MM.1S (cell line): ENCODE measurements at regions not wholly inside any gene's neighbourhood (a gene's known extent, or its start where the extent isn't known, plus 50 kb on each side); places are given as distances from the start of the nearest gene placed in this dataset.
"Not testable (repeated sequence)": the region's sequence is repeated elsewhere in the genome, so short reads cannot be mapped to it uniquely, and the experiment has no call there.

Experiments used
- DNase-seq: peaks from one replicate; pipeline ENCODE4 v3.0.0-alpha.2; 2015
- H2AFZ ChIP-seq: fragments of 300-600 bp; sonication (generic); 2 replicates; pipeline ENCODE4 v1.6.0; 2016; ENCODE audit warnings: antibody characterized with exemption, low read length
- H3F3A ChIP-seq: fragments of 300-600 bp; sonication (generic); 2 replicates; pipeline ENCODE4 v1.6.1; 2016; ENCODE audit warnings: mild to moderate bottlenecking, antibody characterized with exemption, low read length, moderate library complexity, mixed read lengths; ENCODE audit not compliant: insufficient read depth
- H3K27ac ChIP-seq: fragments of 300-600 bp; sonication (generic); 2 replicates; pipeline ENCODE4 v1.5.1; 2016; ENCODE audit warnings: mild to moderate bottlenecking, low read length
- H3K27me3 ChIP-seq: fragments of 300-600 bp; sonication (generic); replicated peaks from 2 replicates; pipeline ENCODE4 v1.6.0; 2016; ENCODE audit warnings: low read length; ENCODE audit not compliant: insufficient read depth
- H3K36me3 ChIP-seq: fragments of 300-600 bp; sonication (generic); replicated peaks from 2 replicates; pipeline ENCODE4 v1.6.1; 2016; ENCODE audit warnings: mild to moderate bottlenecking, low read length, mixed read lengths; ENCODE audit not compliant: insufficient read depth
- H3K4me1 ChIP-seq: fragments of 300-600 bp; sonication (generic); 2 replicates; pipeline ENCODE4 v1.6.1; 2016; ENCODE audit warnings: low read length, mixed read lengths
- H3K4me2 ChIP-seq: fragments of 300-600 bp; sonication (generic); 2 replicates; pipeline ENCODE4 v1.6.0; 2016; ENCODE audit warnings: low read depth, low read length
- H3K4me3 ChIP-seq: fragments of 300-600 bp; sonication (generic); 2 replicates; pipeline ENCODE4 v1.5.1; 2016; ENCODE audit warnings: low read length, mixed read lengths
- H3K79me2 ChIP-seq: fragments of 300-600 bp; sonication (generic); 2 replicates; pipeline ENCODE4 v1.6.1; 2016; ENCODE audit warnings: mixed run types, low read length, mixed read lengths
- H3K9ac ChIP-seq: fragments of 300-600 bp; sonication (generic); 2 replicates; pipeline ENCODE4 v1.6.1; 2016; ENCODE audit warnings: low read length, mixed read lengths
- H3K9me2 ChIP-seq: fragments of 300-600 bp; sonication (generic); replicated peaks from 2 replicates; pipeline ENCODE4 v1.6.1; 2016; ENCODE audit warnings: mild to moderate bottlenecking, low read length, mixed read lengths; ENCODE audit not compliant: insufficient read depth
- H3K9me3 ChIP-seq: fragments of 300-600 bp; sonication (generic); replicated peaks from 2 replicates; pipeline ENCODE4 v1.6.1; 2016; ENCODE audit warnings: mild to moderate bottlenecking, low read length, mixed read lengths; ENCODE audit not compliant: insufficient read depth
- H4K20me1 ChIP-seq: fragments of 300-600 bp; sonication (generic); 2 replicates; pipeline ENCODE4 v1.6.1; 2016; ENCODE audit warnings: mild to moderate bottlenecking, low read length, moderate library complexity, mixed read lengths; ENCODE audit not compliant: insufficient read depth

DNA sequence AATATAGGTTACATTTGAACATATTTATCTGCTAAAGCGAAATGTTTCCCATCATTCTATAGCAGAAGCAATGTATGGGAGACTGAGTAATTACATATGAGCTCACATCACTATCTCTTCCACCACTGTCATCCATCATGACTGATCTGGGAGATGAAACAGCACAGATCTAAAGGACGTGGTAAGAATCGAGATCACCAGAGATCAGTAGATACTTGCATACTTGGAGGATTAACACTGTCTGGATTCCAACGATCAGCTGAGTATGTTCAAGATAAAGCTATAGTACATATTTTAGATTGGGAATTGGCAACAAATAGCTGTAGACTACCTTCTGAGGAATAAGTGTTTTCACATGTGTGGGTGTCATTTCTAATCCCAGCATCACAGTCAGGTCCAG is 94.6 kb downstream of the FOXD4L6 start:
- H3K9me3 ChIP-seq, H3K4me2 ChIP-seq, H3K4me1 ChIP-seq, H3K79me2 ChIP-seq, H3K27ac ChIP-seq, H3K36me3 ChIP-seq, H3K9ac ChIP-seq, DNase-seq, H4K20me1 ChIP-seq, H3K4me3 ChIP-seq, H3K9me2 ChIP-seq, H2AFZ ChIP-seq, H3F3A ChIP-seq, H3K27me3 ChIP-seq: not testable (repeated sequence)

DNA sequence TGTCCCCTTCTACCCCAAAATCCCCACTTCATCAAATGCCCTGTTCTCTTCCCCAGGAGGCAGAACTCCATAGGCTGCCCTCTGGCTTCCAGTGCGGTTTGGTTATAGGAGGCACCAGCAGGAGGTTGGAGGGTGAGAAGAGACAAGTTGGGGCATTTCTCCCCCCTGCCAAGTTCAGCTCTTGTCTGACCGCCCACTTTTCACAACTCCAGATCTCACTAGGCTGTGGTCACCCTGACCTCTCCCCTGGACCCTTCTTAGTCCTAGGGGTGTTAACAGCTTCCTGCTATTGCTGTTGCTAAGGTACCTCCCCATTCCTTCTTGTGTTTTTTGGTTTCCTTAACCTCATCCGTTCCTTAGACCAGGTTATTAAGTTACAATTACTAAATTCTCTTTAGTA is 95.1 kb downstream of the FOXD4L6 start:
- H3F3A ChIP-seq, H3K27me3 ChIP-seq, H3K36me3 ChIP-seq, H4K20me1 ChIP-seq, H3K4me1 ChIP-seq, H3K4me2 ChIP-seq, H3K4me3 ChIP-seq, H3K9me3 ChIP-seq, H3K27ac ChIP-seq, H3K9me2 ChIP-seq, H3K9ac ChIP-seq, DNase-seq, H3K79me2 ChIP-seq, H2AFZ ChIP-seq: not testable (repeated sequence)

DNA sequence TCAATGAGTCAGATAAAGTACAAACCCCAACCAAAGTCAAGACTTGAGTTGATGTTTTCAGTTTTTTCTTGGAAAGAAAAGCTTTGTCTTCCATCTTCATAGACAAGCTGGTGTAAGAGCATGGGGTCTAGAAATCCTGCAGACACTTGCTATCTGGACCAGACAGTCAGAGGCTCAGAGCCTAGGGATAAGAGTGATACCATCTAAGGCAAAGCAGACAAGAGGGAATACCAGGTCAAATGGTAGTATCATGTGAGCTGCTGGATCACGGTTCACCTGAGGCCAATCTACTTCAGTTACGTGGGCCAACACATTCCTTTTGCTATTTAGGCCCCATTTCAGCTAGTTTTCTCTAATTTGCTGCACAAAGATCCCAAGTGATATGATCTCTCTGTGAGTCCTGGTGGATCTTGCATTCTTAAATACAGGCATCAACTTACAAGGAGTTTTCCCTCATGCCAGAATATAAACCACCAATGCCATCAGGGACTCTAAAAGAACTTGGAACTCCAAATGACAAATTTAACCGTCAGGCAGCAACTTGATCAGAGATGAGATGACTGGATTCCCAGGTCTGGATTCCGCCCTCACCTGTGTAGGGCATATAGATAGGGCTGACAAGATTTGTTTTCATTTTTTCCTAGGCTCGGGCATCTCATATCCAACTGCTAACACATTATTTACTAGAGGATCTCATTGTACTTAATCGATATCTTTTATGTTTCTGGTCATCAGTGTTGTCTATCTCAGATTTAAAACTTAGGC is 101.4 kb downstream of the FOXD4L6 start:
- H3K4me2 ChIP-seq, H3K27me3 ChIP-seq, H3K36me3 ChIP-seq, H3K4me1 ChIP-seq, H3K9ac ChIP-seq, H3K9me2 ChIP-seq, H3K79me2 ChIP-seq, H2AFZ ChIP-seq, H4K20me1 ChIP-seq, H3K9me3 ChIP-seq, H3F3A ChIP-seq, DNase-seq, H3K27ac ChIP-seq, H3K4me3 ChIP-seq: not testable (repeated sequence)

GRCh38 chr9:41022365-41022764 is 106.1 kb downstream of the FOXD4L6 start:
- H3K4me3 ChIP-seq, H3K4me1 ChIP-seq, H3K4me2 ChIP-seq, DNase-seq, H3K79me2 ChIP-seq, H2AFZ ChIP-seq, H3K27ac ChIP-seq, H3K9me3 ChIP-seq, H3K27me3 ChIP-seq, H3F3A ChIP-seq, H3K9ac ChIP-seq, H4K20me1 ChIP-seq, H3K36me3 ChIP-seq, H3K9me2 ChIP-seq: not testable (repeated sequence)

- not testable (repeated sequence) for H4K20me1 ChIP-seq, H3K9ac ChIP-seq, H3K4me3 ChIP-seq, H3K27ac ChIP-seq, H3F3A ChIP-seq, H3K79me2 ChIP-seq, H3K9me2 ChIP-seq, DNase-seq, H2AFZ ChIP-seq, H3K27me3 ChIP-seq, H3K4me1 ChIP-seq, H3K36me3 ChIP-seq, H3K4me2 ChIP-seq, H3K9me3 ChIP-seq
These were observed 108.5 kb downstream of the FOXD4L6 start for GRCh38 chr9:41019858-41020562.

DNA sequence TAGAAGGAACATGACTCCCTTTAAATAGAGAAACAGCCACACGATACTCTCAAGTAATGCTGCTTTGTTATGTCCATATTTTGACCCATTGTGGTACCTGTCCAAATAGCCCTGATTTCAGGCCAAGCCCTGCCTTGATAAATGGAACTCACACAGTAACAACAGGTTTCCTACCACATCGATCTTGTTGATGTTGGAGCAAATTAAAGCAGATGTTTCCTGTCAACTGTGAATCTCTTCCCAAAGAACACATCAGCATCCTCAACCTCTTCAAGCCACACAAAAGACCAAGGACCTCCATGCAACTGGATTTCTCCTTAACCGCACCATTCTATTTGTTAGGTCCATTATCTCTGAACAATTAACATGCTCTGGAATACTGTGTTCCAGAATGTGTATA is 109.5 kb downstream of the FOXD4L6 start:
- not testable (repeated sequence) for H2AFZ ChIP-seq, H3K9me3 ChIP-seq, H3K27me3 ChIP-seq, H3K4me3 ChIP-seq, DNase-seq, H3K27ac ChIP-seq, H3K9ac ChIP-seq, H3K79me2 ChIP-seq, H4K20me1 ChIP-seq, H3K36me3 ChIP-seq, H3K4me2 ChIP-seq, H3K4me1 ChIP-seq, H3F3A ChIP-seq, H3K9me2 ChIP-seq

- H3K4me2 ChIP-seq, H3K9me3 ChIP-seq, H4K20me1 ChIP-seq, H3K36me3 ChIP-seq, H3K27ac ChIP-seq, H3K79me2 ChIP-seq, H3K9ac ChIP-seq, H3K4me3 ChIP-seq, H3F3A ChIP-seq, H3K4me1 ChIP-seq, H3K9me2 ChIP-seq, H2AFZ ChIP-seq, DNase-seq, H3K27me3 ChIP-seq: not testable (repeated sequence)
These were observed 111.8 kb downstream of the FOXD4L6 start for GRCh38 chr9:41016699-41017098.
